HepG2 (cell line): ENCODE measurements at regions not wholly inside any gene's neighbourhood (a gene's known extent, or its start where the extent isn't known, plus 50 kb on each side); places are given as distances from the start of the nearest gene placed in this dataset.

Experiments
- ATAC-seq: fragments of 200-7000 bp; cut with Tn5 transposase; 3 replicates; pipeline ENCODE4 v1.9.1; 2020; ENCODE audit warnings: mild to moderate bottlenecking, moderate library complexity
- BruUV-seq: library from RNA; stranded (reverse); fragments of 400-500 nt; replicated peaks from 2 replicates; lab custom pipeline; 2021; lab: Mats Ljungman, UMichigan
- CTCF ChIA-PET: fragments of 300-600 bp; formaldehyde crosslinking; extraction: SDS; loops from one replicate; lab custom pipeline; 2021; ENCODE audit warnings: low total read pairs, inconsistent platforms, low intra/inter-chr PET ratio; lab: Yijun Ruan, JAX
- POLR2A ChIA-PET: fragments of 350-600 bp; sonication (Branson Sonifier 250); formaldehyde crosslinking; loops from one replicate; lab custom pipeline; 2020; ENCODE audit warnings: antibody characterized with exemption, inconsistent platforms; lab: Yijun Ruan, JAX
- DNase-seq: peaks from one replicate; pipeline ENCODE4 v3.0.0-alpha.2; 2015; ENCODE audit warnings: low spot score
- FAIRE-seq: peaks from 3 replicates; lab custom pipeline; 2011; peaks lifted over from hg19 to GRCh38; lab: Jason Lieb, UNC
- H2AFZ ChIP-seq: one replicate; pipeline ENCODE4 v1.6.1; 2011; ENCODE audit warnings: low read length, inconsistent platforms
- H3K27ac ChIP-seq: fragments of 300-600 bp; 3 replicates; pipeline ENCODE4 v1.8.0; 2011; ENCODE audit warnings: mixed run types, mild to moderate bottlenecking, mixed read lengths, low read length, inconsistent platforms; ENCODE audit not compliant: insufficient read depth; ENCODE audit errors: extremely low read length
- H3K27me3 ChIP-seq, 2 experiments: fragments of 200-600 bp in 1 of 2; 2 replicates in 1 of 2; 3 replicates in 1 of 2; pipeline versions ENCODE4 v1.6.0 to v1.8.0; 2011; ENCODE audit warnings: low read length in 2 of 2, mild to moderate bottlenecking in 2 of 2, moderate library complexity in 2 of 2, inconsistent platforms in 1 of 2; ENCODE audit not compliant: insufficient read depth in 2 of 2, control insufficient read depth in 1 of 2
- H3K36me3 ChIP-seq, 2 experiments: fragments of 200-600 bp in 1 of 2; replicated peaks in 1 of 2; 2 replicates in 1 of 2; 3 replicates in 1 of 2; pipeline versions ENCODE4 v1.5.1 to v1.8.0; 2011; ENCODE audit warnings: low read length in 2 of 2, inconsistent platforms in 1 of 2; ENCODE audit not compliant: insufficient read depth in 2 of 2, control insufficient read depth in 1 of 2
- H3K4me1 ChIP-seq: 2 replicates; pipeline ENCODE4 v1.5.1; 2012; ENCODE audit warnings: low read length, inconsistent platforms; ENCODE audit not compliant: insufficient read depth
- H3K4me2 ChIP-seq: 2 replicates; pipeline ENCODE4 v1.6.0; 2011; ENCODE audit warnings: low read depth, low read length, inconsistent platforms
- H3K4me3 ChIP-seq, 3 experiments: fragments of 200-600 bp in 1 of 3; sonication (generic), shearing (Covaris generic) in 1 of 3; replicated peaks in 1 of 3; 2 replicates each; pipeline ENCODE4 v1.5.1; 2011 to 2016; ENCODE audit warnings: low read length in 3 of 3, inconsistent platforms in 2 of 3, low read depth in 2 of 3, mild to moderate bottlenecking in 2 of 3, control low read depth in 1 of 3, mixed read lengths in 1 of 3; ENCODE audit not compliant: insufficient read depth in 1 of 3
- H3K79me2 ChIP-seq: one replicate; pipeline ENCODE4 v1.6.1; 2011; ENCODE audit warnings: low read length, inconsistent platforms; ENCODE audit not compliant: insufficient read depth
- H3K9ac ChIP-seq: 2 replicates; pipeline ENCODE4 v1.6.0; 2011; ENCODE audit warnings: mild to moderate bottlenecking, low read depth, low read length, inconsistent platforms; ENCODE audit not compliant: insufficient read depth
- H3K9me3 ChIP-seq: 2 replicates; pipeline ENCODE4 v1.5.1; 2012; ENCODE audit warnings: mild to moderate bottlenecking, low read length
- H4K20me1 ChIP-seq: 2 replicates; pipeline ENCODE4 v1.6.0; 2011; ENCODE audit warnings: inconsistent platforms, mild to moderate bottlenecking, low read length, moderate library complexity; ENCODE audit not compliant: insufficient read depth
- ETV6 ChIP-seq: sonication (generic); formaldehyde crosslinking; conservative IDR thresholded peaks from 2 replicates; pipeline ENCODE4 v1.4.0; 2020; ENCODE audit warnings: missing genetic modification reagents
- HBP1 ChIP-seq: IDR thresholded peaks from 2 replicates; pipeline ENCODE4 v1.6.1; 2016; ENCODE audit warnings: low read depth, control low read depth
- HDAC6 ChIP-seq: fragments of 200-600 bp; sonication (generic); IDR thresholded peaks from 2 replicates; pipeline ENCODE4 v1.7.0; 2017; ENCODE audit warnings: mild to moderate bottlenecking, antibody characterized with exemption, low read length, low read depth
- HHEX ChIP-seq: IDR thresholded peaks from 2 replicates; pipeline ENCODE4 v1.6.1; 2016; ENCODE audit warnings: control low read depth
- IKZF4 ChIP-seq: sonication (generic); formaldehyde crosslinking; IDR thresholded peaks from 2 replicates; pipeline ENCODE4 v1.5.1; 2020; ENCODE audit warnings: borderline replicate concordance, mild to moderate bottlenecking, low read depth, missing genetic modification reagents; ENCODE audit errors: not compliant biosample characterization
- NFRKB ChIP-seq: fragments of 450-650 bp; IDR thresholded peaks from 2 replicates; pipeline ENCODE4 v1.6.1; 2017
- NPAS2 ChIP-seq: sonication (generic); formaldehyde crosslinking; IDR thresholded peaks from 2 replicates; pipeline ENCODE4 v1.8.0; 2022; ENCODE audit warnings: mild to moderate bottlenecking, missing genetic modification reagents, borderline replicate concordance
- RAD21 ChIP-seq: fragments of 450-650 bp; formaldehyde crosslinking; IDR thresholded peaks from 2 replicates; pipeline ENCODE4 v1.5.0; 2020; ENCODE audit warnings: mild to moderate bottlenecking
- SNAI1 ChIP-seq: sonication (generic); formaldehyde crosslinking; IDR thresholded peaks from 2 replicates; pipeline ENCODE4 v1.5.0; 2020; ENCODE audit warnings: mild to moderate bottlenecking, missing genetic modification reagents, borderline replicate concordance
- SPEN ChIP-seq: sonication (generic); formaldehyde crosslinking; IDR thresholded peaks from 2 replicates; pipeline ENCODE4 v1.5.1; 2020; ENCODE audit warnings: low read depth, mild to moderate bottlenecking, missing genetic modification reagents
- TBL1XR1 ChIP-seq: fragments of 150-350 bp; IDR thresholded peaks from 2 replicates; pipeline ENCODE4 v1.6.1; 2014; ENCODE audit warnings: borderline replicate concordance, low read length; ENCODE audit not compliant: partially characterized antibody
- ZFAT ChIP-seq: sonication (generic); formaldehyde crosslinking; conservative IDR thresholded peaks from 2 replicates; pipeline ENCODE4 v1.8.1; 2023; ENCODE audit warnings: missing genetic modification reagents, inconsistent platforms
- ZNF205 ChIP-seq: IDR thresholded peaks from 2 replicates; pipeline ENCODE4 v1.6.1; 2018; ENCODE audit warnings: missing biosample characterization, missing genetic modification reagents
- ZNF296 ChIP-seq: sonication (generic); formaldehyde crosslinking; conservative IDR thresholded peaks from 2 replicates; pipeline ENCODE4 v1.5.0; 2020; ENCODE audit warnings: mild to moderate bottlenecking, missing genetic modification reagents
- ZNF317 ChIP-seq: sonication (generic); formaldehyde crosslinking; IDR thresholded peaks from 2 replicates; pipeline ENCODE4 v1.5.0; 2020; ENCODE audit warnings: mild to moderate bottlenecking, missing genetic modification reagents
- ZNF75D ChIP-seq: sonication (generic); formaldehyde crosslinking; IDR thresholded peaks from 2 replicates; pipeline ENCODE4 v1.8.1; 2023; ENCODE audit warnings: missing genetic modification reagents, mild to moderate bottlenecking, borderline replicate concordance
- ZNF878 ChIP-seq: sonication (generic); formaldehyde crosslinking; IDR thresholded peaks from 2 replicates; pipeline ENCODE4 v1.8.1; 2023; ENCODE audit warnings: mild to moderate bottlenecking, missing genetic modification reagents, moderate library complexity
- WGBS: methylation state at CpG from one replicate; pipeline ENCODE4 v1.1.6; 2017; ENCODE audit warnings: low lambda C conversion rate; 5-methylcytosine and 5-hydroxymethylcytosine counted together
- in situ Hi-C: cut with HindIII; loops from 2 replicates; pipeline ENCODE4 v1.10.0; 2017; ENCODE audit warnings: low pct_unique_long_range_greater_than_20kb; ENCODE audit not compliant: extremely low pct_ligation_motif_present
- intact Hi-C: fragments of 100-400 bp; cut with micrococcal nuclease; formaldehyde crosslinking; loops from one replicate; pipeline ENCODE4 v1.10.0; 2022; ENCODE audit not compliant: unreplicated experiment
- TF ChIP-seq, protein P1 (sequence below): IDR thresholded peaks from 2 replicates; pipeline ENCODE4 v1.4.0; 2020; ENCODE audit warnings: mild to moderate bottlenecking, missing genetic modification reagents
- TF ChIP-seq, protein P2 (sequence below): IDR thresholded peaks from 2 replicates; pipeline ENCODE4 v1.6.1; 2016; ENCODE audit warnings: missing genetic modification reagents, missing compliant biosample characterization

- no peak for TF ChIP-seq HBP1
- no peak for TF ChIP-seq TBL1XR1
- no peak for TF ChIP-seq SPEN (CRISPR knock-in tag)
- TF ChIP-seq ZNF296 = no peak
- no peak for TF ChIP-seq ZNF317 (CRISPR knock-in tag)
- TF ChIP-seq ZNF878 = no peak
- TF ChIP-seq, protein P1, sequence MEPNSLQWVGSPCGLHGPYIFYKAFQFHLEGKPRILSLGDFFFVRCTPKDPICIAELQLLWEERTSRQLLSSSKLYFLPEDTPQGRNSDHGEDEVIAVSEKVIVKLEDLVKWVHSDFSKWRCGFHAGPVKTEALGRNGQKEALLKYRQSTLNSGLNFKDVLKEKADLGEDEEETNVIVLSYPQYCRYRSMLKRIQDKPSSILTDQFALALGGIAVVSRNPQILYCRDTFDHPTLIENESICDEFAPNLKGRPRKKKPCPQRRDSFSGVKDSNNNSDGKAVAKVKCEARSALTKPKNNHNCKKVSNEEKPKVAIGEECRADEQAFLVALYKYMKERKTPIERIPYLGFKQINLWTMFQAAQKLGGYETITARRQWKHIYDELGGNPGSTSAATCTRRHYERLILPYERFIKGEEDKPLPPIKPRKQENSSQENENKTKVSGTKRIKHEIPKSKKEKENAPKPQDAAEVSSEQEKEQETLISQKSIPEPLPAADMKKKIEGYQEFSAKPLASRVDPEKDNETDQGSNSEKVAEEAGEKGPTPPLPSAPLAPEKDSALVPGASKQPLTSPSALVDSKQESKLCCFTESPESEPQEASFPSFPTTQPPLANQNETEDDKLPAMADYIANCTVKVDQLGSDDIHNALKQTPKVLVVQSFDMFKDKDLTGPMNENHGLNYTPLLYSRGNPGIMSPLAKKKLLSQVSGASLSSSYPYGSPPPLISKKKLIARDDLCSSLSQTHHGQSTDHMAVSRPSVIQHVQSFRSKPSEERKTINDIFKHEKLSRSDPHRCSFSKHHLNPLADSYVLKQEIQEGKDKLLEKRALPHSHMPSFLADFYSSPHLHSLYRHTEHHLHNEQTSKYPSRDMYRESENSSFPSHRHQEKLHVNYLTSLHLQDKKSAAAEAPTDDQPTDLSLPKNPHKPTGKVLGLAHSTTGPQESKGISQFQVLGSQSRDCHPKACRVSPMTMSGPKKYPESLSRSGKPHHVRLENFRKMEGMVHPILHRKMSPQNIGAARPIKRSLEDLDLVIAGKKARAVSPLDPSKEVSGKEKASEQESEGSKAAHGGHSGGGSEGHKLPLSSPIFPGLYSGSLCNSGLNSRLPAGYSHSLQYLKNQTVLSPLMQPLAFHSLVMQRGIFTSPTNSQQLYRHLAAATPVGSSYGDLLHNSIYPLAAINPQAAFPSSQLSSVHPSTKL (CRISPR knock-in tag) = no peak
These were observed 81.6 kb upstream of the DCN start (continued) for GRCh38 chr12:91264178-91264577.

- no peaks in the 10 kb centered on the region for H3K79me2 ChIP-seq
- H3K36me3 ChIP-seq = no peaks in the 10 kb centered on the region
- in situ Hi-C loops (no loop called here), intact Hi-C loops (no loop called here)
- no peak overlapping the region for H3K27ac ChIP-seq
- FAIRE-seq (no peak), ATAC-seq (no peak), DNase-seq (no peak)
- no peak overlapping the region for H3K4me3 ChIP-seq
- ChIA-PET POLR2A (no interaction called here), CTCF (no interaction called here)
- H3K9me3 ChIP-seq = no peaks in the 10 kb centered on the region
- no peak overlapping the region for H2AFZ ChIP-seq
- H3K27me3 ChIP-seq = no peaks in the 10 kb centered on the region
- no TSS peak for BruUV-seq
- H3K4me1 ChIP-seq = no peaks in the 10 kb centered on the region
- TF ChIP-seq NPAS2 (CRISPR knock-in tag) = no peak
- TF ChIP-seq ZFAT (CRISPR knock-in tag) = no peak
- TF ChIP-seq ZNF205 = no peak
- TF ChIP-seq ZNF75D = no peak
- no peak for TF ChIP-seq RAD21
- no peak for TF ChIP-seq HHEX (CRISPR knock-in tag)
- TF ChIP-seq, protein P2, sequence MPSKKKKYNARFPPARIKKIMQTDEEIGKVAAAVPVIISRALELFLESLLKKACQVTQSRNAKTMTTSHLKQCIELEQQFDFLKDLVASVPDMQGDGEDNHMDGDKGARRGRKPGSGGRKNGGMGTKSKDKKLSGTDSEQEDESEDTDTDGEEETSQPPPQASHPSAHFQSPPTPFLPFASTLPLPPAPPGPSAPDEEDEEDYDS (CRISPR knock-in tag) = no peak
- no peak for TF ChIP-seq IKZF4 (CRISPR knock-in tag)
- TF ChIP-seq NFRKB = no peak
- TF ChIP-seq ETV6 (CRISPR knock-in tag) = no peak
- no peak for TF ChIP-seq SNAI1 (CRISPR knock-in tag)
- TF ChIP-seq HDAC6 = no peak
- no peaks in the 10 kb centered on the region for H4K20me1 ChIP-seq
- 16% methylated on average over 3 of the region's 3 CpGs for WGBS
- no peak overlapping the region for H3K4me2 ChIP-seq
- H3K9ac ChIP-seq = no peak overlapping the region
These were observed 79.4 kb upstream of the DCN start for GRCh38 chr12:91261820-91262676.
